HEK293T (cell line): ENCODE measurements at regions not wholly inside any gene's neighbourhood (a gene's known extent, or its start where the extent isn't known, plus 50 kb on each side); places are given as distances from the start of the nearest gene placed in this dataset.

Experiments
- ARNT ChIP-seq: fragments of 450-650 bp; IDR thresholded peaks from 2 replicates; pipeline ENCODE4 v1.6.1; 2017; ENCODE audit warnings: mild to moderate bottlenecking
- BHLHE40 ChIP-seq: fragments of 450-650 bp; IDR thresholded peaks from 2 replicates; pipeline ENCODE4 v1.6.1; 2016; ENCODE audit warnings: mild to moderate bottlenecking, moderate library complexity, borderline replicate concordance
- ELF4 ChIP-seq: fragments of 450-650 bp; IDR thresholded peaks from 2 replicates; pipeline ENCODE4 v1.6.1; 2017; ENCODE audit warnings: antibody characterized with exemption
- FOXK2 ChIP-seq: fragments of 450-650 bp; IDR thresholded peaks from 2 replicates; pipeline ENCODE4 v1.6.1; 2016; ENCODE audit warnings: mild to moderate bottlenecking
- FOXM1 ChIP-seq: fragments of 450-650 bp; IDR thresholded peaks from 2 replicates; pipeline ENCODE4 v1.6.1; 2017; ENCODE audit warnings: mild to moderate bottlenecking, borderline replicate concordance
- HDGF ChIP-seq: fragments of 450-650 bp; IDR thresholded peaks from 2 replicates; pipeline ENCODE4 v1.6.1; 2017; ENCODE audit warnings: antibody characterized with exemption, borderline replicate concordance
- L3MBTL2 ChIP-seq: fragments of 450-650 bp; conservative IDR thresholded peaks from 2 replicates; pipeline ENCODE4 v1.6.1; 2016; ENCODE audit warnings: mild to moderate bottlenecking
- LEF1 ChIP-seq: fragments of 450-650 bp; IDR thresholded peaks from 2 replicates; pipeline ENCODE4 v1.6.1; 2017; ENCODE audit warnings: mild to moderate bottlenecking, borderline replicate concordance
- NFRKB ChIP-seq: fragments of 450-650 bp; IDR thresholded peaks from 2 replicates; pipeline ENCODE4 v1.6.1; 2016; ENCODE audit warnings: mild to moderate bottlenecking, moderate library complexity
- SP1 ChIP-seq: fragments of 450-650 bp; IDR thresholded peaks from 2 replicates; pipeline ENCODE4 v1.6.1; 2017
- SUZ12 ChIP-seq: fragments of 450-650 bp; IDR thresholded peaks from 2 replicates; pipeline ENCODE4 v1.6.1; 2016; ENCODE audit warnings: mild to moderate bottlenecking
- TARDBP ChIP-seq: fragments of 450-650 bp; IDR thresholded peaks from 2 replicates; pipeline ENCODE4 v1.6.1; 2016
- ZNF384 ChIP-seq: fragments of 450-650 bp; IDR thresholded peaks from 2 replicates; pipeline ENCODE4 v1.6.1; 2016
- TF ChIP-seq, protein P1 (sequence below): fragments of 450-650 bp; IDR thresholded peaks from 2 replicates; pipeline ENCODE4 v1.6.1; 2016

DNA sequence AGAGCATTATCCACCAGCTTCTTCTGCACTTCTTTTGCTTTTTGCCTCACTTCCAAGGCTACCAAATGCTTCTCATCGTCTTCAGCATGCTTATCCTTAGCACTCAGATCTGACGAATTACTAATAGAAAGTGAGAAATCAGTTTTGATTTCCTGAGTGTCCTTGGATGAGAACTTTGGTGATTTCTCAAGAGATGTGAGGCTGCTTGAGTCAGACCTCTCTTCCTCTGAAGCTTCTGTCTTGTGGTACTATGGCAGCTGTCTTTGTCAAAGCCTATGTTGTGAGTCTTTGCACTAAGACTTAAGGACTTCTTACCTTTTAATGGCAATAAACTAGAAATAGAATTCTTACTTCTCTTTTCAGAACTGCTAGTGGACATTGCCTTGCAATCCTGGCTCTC, 169.9 kb downstream of the CPE start:
- TF ChIP-seq BHLHE40, result no peak
- TF ChIP-seq TARDBP, result no peak
- TF ChIP-seq L3MBTL2, result no peak
- no peak for TF ChIP-seq LEF1
- TF ChIP-seq, protein P1, sequence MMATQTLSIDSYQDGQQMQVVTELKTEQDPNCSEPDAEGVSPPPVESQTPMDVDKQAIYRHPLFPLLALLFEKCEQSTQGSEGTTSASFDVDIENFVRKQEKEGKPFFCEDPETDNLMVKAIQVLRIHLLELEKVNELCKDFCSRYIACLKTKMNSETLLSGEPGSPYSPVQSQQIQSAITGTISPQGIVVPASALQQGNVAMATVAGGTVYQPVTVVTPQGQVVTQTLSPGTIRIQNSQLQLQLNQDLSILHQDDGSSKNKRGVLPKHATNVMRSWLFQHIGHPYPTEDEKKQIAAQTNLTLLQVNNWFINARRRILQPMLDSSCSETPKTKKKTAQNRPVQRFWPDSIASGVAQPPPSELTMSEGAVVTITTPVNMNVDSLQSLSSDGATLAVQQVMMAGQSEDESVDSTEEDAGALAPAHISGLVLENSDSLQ, result no peak
- TF ChIP-seq ELF4, result no peak
- no peak for TF ChIP-seq FOXM1
- no peak for TF ChIP-seq ARNT
- no peak for TF ChIP-seq FOXK2
- TF ChIP-seq NFRKB, result no peak
- TF ChIP-seq ZNF384, result no peak
- TF ChIP-seq HDGF, result no peak
- TF ChIP-seq SP1, result no peak
- no peak for TF ChIP-seq SUZ12
